GM19023 (cell line): ENCODE measurements at regions not wholly inside any gene's neighbourhood (a gene's known extent, or its start where the extent isn't known, plus 50 kb on each side); places are given as distances from the start of the nearest gene placed in this dataset.

Source experiments
- ATAC-seq: cut with Tn5 transposase; IDR thresholded peaks from one replicate; pipeline ENCODE4 v1.9.1; 2021; ENCODE audit warnings: mild to moderate bottlenecking, moderate library complexity; ENCODE audit not compliant: unreplicated experiment

DNA sequence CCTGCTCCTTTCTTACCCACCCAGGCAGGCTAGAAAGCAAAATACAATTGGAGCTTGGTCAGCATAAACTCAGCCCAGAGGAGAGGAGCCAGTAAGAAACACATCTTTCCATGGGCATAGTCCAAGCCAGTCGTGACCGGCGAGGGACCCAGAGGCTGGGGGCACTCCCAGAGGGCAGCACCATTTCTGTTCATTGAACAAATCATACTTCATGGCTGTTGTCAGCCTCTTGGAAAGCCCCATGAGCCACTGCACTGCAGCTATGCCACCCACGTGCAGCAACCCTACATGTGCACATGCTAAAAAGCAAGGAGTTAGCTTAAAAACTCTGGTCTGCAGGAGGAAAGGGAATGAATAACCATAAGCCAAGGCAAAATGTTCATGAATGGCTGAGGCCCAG lies 90.0 kb upstream of the CDKN3 start:
- no peak for ATAC-seq

DNA sequence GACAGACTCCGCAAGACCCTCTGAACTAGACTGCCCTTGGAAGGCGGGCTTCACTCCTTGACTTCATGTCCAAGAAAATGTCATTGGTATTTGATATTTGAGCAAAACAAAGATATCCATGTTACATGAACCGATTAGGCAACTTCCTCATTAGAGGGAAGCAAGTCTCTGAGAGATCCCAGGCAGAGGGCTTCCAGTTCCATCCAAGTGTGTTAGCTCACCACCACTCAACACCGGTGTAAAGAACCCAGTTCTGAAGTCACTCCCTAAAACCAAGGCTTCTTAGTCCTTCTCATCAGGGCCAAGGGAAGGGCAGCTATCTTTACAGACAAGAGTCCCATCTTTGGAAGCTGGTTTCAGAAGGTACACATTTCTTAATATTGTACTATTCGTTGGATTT lies 87.2 kb upstream of the CDKN3 start:
- ATAC-seq = no peak

DNA sequence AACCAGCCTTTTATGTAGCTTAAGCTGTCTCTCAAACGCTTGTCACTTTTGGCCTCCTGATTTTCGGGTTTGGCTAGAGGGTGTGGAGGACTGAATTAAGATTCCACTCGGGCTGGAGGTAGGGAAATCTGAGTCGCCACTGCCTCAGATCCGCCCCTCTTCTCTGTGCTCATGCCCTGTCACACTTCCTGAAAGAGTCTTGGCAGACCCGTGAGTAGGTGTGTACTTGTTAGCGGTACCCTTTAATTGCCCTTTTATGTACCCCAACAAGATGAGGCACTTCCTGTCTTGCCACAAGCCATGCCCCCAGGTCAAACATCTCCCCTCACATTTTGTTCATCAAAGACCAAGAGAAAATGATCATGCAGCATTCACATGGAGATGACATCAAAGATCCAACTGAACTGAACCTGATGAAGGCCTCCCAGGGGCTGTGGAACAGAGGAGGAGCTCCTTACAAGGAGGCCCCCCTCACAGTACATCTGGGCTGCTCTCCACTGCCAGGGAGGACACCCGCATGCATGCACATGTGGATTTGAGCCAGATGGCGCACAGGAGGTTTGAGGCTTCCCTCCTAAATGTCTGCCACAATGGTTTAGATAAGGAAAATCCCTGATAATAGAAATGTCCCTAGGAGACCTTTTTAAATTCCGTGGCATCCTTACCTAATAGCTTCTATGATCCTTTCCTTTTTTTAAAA lies 86.5 kb upstream of the CDKN3 start:
- no peak for ATAC-seq

DNA sequence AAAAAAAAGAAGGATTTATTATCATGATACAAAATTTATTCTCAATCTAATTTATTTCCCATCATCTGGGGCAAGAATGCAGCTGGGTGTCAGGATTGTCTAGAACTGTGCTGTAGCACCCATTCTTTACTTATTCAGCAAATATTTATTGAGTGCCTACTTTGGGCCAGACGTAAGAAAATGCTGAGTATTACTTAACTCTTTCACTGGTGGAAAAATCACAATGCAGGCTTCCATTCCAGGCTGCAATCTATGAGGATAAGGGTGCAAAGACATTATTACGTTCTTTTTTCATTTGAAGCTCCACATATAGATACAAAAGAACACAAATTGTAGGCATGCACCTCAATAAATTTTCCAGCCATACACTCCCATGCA lies 86.0 kb upstream of the CDKN3 start:
- ATAC-seq = no peak

DNA sequence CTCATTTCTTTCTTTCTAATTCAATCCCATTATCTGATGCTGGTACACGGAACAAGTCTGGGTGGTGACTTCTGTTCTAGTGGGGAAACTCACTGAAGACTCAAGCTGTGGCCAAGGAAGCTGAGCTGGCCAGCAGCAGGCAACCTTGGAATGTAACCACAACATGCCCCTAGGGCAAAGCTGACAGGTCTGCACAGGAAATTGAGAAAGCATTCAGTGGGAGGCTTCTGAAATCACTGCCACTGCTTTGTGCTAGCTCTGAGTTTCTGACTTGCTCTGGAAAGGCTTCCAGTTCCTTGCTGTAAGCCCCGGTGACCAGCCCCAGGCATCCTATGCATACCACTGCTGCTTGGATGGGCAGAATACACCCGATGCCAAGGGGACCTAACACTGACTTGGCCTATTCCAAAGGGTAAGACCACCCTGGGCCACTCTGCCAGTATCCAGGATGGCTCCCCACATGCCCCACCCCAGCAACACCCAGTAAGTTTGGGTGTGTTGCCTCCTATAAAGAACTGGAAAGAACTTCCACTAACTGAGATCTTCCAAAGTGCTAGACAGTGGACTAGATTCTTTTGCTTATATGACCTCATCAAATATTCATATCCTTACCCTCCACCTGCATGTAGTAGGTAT lies 84.5 kb upstream of the CDKN3 start:
- no peak for ATAC-seq

DNA sequence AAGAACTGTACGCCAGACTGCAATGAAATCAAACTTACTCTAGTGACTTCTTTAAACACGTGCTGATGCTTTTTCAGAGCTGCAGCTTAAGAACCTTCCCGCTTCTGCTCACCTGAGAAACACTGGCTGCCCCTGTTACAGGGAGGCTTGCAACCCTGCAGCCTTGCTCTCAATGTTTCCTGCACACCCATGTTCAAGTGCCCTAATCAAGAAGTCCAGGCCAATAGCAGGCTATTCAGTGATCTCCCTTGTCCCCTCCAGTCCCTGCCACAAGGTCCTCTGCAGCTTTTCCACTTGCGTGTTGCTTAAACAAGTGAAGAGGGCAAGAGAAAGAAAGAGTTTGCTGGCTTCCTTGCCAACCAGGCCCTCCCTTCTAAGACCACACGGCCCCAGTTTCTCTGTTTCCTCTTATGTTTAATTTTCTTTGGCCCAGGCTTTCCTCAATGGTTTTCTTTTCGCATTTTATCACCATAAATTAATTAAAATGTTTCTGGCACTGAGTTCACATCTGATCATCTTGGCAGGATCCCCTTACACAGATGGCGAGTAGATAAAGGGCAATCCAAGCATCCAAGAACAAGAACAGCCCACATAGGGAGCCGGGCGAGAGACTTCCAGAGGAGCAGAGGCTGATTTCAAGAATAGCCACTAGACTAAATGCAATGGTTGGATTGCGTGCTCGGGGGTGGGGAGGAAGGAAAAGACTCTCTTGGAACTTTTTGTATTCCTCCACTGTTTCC lies 82.3 kb upstream of the CDKN3 start:
- ATAC-seq = no peak

DNA sequence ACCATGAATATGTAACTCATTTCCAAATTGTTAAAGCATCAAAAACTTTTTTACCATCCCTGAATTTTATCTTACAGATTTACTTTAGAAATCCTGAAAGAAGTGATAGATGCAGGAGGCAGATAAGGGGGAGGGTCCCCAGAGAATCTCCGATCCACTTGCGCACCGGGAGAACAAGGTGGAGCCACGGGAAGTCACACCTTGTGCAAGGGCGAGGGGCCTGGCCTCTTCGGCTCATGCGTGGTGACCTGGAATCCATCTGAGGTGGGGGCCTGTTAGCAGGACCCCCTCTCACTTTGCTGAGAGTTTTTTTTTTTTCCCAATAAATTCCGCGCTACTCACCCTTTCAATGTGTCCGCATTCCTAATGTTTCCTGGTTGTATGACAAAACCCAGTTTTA lies 80.2 kb upstream of the CDKN3 start:
- ATAC-seq = no peak

DNA sequence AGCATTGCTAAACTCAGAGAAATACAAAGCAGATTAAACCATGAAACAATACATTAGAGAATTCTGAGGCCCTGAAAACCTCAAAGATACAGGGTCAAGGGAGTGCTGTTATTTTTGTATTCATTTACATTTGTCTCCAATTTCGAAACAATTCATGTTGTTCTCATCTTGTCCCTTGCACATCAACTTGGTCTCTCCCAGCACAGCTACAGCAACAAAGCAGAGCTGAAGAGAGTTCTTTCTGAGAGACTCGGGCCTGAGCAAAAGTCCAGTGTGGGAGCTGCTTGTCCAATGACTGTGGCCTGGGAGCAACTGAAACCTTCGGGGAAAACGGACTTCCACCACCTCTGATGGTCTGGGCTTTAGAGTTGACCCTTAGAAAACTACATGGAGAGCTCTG lies 79.4 kb upstream of the CDKN3 start:
- ATAC-seq = no peak

DNA sequence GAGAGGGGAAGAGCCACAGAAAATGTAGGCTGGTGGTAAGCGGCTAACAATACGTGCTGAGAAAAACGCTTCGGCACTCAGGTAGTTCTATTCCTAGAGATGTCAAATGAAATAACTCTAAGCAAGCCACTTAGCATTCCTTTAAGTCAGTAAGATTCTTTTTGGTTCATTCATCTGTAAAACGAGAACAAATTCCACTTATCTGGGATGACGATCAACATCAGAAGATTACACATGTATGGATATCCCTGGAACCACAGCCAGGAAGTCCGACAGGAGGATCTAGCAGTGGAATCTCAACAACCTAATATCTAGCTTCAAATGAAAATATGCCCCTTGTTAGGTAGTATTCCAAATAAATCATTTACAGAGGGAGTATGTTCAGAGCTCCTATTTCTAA lies 74.6 kb upstream of the CDKN3 start:
- no peak for ATAC-seq

DNA sequence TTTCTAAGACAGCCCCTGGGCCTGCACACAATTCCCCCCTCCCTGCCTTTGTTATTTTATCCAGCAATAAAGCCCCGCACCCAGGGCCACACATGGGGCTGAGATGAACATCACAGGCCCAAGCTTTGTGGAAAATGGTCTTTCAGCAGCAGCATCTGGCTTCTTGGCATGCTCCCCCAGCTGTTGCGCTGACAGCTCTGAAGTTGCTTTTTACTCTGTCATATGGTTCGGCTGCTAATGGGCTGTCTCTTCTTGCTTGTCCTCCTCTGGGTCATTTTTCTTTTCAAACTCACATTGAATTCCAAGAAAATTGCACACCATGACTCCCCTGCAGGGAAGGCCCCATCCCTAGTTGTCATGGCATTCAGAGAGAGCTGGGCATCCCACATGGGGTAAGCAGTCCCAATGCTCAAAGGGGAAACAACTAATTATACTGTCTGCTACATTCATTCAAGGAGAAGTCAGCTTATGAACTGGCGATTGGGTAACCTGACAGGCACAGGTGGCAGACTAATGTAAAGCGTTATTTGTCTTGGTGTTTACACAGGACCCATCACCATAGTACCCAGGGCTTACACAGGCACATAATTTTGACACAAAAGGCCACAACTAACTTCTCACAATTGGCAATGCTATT lies 74.0 kb upstream of the CDKN3 start:
- ATAC-seq = no peak

DNA sequence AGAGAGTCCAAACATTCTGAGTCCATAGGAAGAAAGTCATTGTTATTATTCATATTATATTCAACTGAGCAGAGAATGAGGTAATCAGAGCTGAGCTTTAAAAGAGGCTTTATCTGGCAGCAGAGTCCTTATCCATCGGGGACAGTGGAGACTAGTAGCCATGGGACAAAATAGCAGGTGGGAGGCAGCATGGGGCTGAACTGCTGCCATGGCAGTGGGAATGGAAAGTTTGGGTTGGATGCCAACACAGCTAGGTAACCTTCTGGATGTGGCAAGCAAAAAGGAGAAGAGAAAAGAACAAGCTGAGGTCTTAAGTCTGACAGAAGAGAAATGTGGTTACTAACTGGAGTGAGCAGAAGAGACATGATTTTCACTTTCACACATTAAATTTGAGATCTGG lies 71.0 kb upstream of the CDKN3 start:
- ATAC-seq = no peak

DNA sequence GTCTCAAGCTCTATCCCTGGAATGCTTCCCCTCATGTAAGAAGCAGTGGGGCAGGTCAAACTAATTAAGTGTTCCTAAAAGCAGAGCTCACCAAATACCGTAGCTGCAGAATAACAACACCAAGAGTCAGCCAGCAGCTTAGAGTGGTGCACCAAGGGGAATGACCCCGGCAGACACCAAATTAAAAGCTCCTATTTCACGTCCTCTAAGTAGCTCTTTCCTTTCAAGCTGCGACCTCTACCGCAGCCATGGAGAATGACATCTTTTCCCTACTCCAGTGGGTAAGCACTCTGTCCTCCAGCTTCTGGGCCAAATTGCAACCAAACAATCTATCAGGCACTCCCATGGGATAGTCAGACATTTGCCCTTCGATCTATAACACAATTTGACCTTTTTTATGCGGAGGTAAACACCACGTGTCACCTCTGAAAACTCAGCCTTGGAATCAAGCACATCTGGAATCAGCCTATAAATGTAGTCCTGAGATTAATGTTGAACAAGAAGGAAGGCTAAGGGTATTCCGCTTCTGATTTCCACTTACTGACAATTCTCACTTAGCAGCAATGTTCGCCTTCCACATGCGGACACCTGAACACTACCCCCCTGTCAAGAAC lies 67.6 kb upstream of the CDKN3 start:
- no peak for ATAC-seq

DNA sequence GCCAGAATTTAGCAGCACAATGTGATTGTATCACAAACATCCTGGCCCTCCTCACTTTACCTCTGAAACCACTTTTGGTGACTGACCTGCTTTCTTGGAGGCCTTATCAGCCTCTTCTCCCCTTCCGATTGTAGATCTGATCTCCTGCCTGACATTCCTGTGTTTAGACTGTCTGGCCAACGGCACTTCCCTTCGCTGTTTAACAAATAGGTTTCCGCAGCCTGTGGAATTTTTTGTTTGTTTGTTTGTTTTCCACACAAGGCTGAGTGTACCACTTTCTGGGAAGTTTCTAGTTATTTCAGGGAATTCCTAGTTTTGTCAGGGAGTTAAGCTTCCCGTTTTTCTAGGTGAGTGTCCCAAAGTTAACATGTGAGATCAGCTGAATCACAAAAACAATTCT lies 65.9 kb upstream of the CDKN3 start:
- no peak for ATAC-seq

DNA sequence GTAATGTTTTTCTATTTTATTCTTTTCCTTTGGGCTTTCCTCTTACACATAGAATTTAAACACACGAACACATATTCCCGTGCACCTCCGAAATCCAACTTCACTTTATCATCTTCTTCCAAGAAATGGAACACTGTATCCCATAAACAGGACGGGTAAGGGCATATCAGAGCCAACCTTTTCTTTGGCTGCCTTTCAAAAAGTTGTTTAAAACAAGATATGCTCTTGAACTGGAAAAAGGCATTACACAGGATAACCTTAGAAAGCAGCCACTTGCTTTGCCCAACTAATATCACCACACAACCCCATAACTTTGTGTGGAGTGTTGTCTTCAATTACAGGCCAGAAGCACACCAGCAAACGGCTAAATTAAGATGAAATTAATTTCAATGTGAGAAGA lies 65.3 kb upstream of the CDKN3 start:
- no peak for ATAC-seq

DNA sequence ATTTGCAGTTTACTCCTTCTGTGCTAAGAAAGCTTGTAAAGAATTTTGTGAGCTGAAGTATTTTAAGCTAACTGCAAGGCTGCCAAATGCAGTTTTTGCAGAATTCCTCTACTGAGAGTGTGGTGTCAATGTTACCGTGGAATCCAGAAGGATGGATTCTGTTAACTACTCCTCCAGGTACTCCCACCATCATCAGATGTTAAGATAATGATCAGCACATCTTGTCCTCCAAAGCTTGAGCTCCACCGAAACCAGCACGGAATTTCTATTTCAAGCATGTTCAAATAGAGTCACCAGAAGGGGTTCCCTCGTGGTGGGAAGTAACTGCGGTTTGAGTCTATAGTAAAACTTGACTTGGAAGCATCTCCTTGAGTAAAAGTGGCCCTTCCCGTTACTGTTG lies 64.3 kb upstream of the CDKN3 start:
- ATAC-seq = no peak

DNA sequence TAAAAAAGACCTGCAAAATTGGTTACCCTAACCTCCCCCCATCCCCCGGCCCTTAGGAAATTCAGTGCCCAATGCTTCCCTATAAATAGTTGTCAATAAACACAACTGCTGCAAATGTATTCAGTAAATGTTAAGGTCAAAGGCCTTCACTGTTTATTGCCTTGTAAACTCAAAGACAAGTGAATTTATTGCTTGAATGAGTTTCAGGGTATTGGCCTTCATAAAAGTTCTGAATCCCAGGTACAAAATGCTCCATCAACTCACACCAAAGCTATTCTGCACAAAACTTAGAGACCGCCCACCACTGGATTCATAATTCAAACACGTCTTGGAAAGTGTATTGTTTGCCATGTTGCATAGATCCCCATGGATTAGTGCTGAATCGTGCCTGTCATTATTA lies 63.3 kb upstream of the CDKN3 start:
- no peak for ATAC-seq

DNA sequence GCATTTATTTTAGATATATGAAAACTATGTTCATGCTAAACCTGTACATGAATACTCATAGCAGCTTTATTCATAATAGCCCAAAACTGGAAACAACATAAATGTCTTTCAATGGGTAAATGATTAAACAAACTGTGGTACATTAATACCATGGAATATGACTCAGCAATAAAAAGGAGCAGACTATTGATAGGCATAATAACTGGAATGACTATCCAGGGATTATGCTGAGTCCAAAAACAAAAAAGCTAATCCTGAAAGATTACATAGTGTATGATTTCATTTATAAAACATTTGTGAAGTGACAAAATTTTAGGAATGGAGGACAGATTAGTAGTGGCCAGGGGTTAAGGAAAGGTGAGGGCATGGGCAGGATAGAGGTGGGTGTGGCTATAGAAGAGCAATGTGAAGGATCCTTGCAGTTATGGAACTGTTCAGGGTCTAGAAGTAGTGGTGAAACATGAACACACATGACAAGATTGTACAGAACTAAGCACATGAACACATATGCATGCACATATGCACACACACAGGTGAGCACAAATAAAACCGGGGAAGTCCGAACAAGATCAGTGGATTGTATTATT lies 61.1 kb upstream of the CDKN3 start:
- ATAC-seq = no peak

DNA sequence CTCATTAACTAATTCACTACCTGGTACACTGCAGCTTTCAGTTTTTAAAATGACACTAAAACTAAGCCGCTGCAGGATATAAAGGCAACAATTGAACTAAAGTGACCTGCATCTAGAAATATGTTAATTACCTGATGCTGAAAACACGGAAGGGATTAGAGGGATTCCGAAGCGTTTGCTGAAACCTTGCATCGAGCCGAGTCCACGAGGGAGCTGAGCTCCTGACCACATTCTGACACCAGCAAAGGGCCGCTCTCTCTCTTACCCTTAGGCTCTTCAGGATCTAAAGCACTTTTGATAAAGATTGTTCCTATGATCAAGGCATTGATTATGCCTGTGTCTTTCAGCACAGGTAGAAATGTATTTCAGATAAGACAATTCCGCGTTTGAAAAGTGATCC lies 59.5 kb upstream of the CDKN3 start:
- no peak for ATAC-seq

DNA sequence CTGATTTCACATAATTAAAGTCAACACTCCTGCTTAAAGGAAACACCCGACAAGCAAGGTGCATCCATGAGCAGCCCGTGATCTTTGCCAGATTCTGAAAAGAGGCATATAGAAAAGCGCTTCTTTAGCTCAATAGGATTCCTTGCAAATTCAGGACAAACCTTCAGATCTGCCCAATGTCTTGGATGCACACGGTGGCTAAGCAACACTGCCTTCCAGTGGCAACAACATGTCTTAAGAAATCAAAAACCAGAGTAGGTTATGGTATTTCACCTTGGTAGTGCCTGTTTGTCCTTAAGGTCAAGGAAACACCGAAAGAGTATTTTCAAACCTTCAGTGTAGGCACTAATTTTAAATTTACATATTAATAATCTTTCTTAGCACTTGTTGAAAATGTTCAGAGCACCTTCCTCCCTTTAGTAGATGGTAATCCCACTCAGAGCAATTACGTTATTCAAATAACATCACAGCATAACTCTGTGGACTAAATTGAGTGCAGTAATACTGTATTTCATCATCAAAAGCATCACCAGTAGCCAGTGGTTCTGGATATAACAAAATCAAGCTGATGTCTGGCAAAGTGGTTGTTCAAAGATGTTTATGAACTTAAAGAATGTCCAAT lies 58.0 kb upstream of the CDKN3 start:
- no peak for ATAC-seq

DNA sequence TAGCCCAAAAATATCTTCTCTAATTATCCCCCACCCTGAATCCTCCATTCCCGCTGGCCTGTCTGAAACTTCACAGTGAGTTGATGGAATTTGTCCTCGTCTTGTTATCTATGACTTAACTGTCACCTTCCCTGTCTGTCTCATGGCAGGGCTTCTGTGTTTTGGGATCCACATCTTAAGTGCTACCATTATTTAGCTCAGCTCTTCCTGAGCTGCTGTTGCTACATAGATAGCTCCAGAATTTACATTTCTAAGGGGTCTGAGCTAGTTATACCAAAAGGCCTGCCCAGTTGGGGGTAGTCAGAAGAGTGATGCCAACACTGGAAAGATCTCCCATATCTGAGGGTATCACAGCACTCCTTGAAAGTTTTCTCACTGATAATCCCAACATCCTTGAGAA lies 57.0 kb upstream of the CDKN3 start:
- ATAC-seq = no peak

DNA sequence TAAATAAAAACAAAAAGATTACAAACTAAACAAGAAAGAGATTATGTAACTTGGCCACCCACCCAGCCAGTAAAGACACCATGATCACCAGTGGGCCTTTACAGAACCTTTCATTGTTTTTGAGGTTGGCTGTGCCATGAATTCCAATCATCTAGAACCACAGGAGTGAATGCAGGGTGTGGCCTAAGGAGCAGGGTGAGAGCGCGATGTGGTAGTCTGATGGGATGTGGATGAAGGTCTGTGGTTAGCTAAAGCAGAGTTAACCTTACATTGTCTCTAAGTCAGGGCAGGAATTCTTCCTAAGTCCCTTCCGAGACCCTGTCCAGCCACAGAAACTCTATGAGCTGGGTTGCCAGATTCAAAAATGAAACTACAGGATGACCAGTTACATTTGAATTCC lies 54.0 kb upstream of the CDKN3 start:
- no peak for ATAC-seq
